ENCODE measurements at regions not wholly inside any gene's neighbourhood (a gene's known extent, or its start where the extent isn't known, plus 50 kb on each side); places are given as distances from the start of the nearest gene placed in this dataset.

- H3K27me3 ChIP-seq (ENCODE audit: insufficient read depth, low read depth, low read length): no peaks in the 10 kb centered on the region
- H4K20me1 ChIP-seq (ENCODE audit: insufficient read depth): no peaks in the 10 kb centered on the region
- H3K36me3 ChIP-seq (ENCODE audit: insufficient read depth, low read length): no peaks in the 10 kb centered on the region
- no peak overlapping the region for H2AFZ ChIP-seq (ENCODE audit: low read depth, low read length)
- no peaks in the 10 kb centered on the region for H3K9me2 ChIP-seq (ENCODE audit: insufficient read depth, low read length)
- TF ChIP-seq RAD21 (conservative IDR thresholded peaks at IDR 0.05) (no peak), SMC3 (conservative IDR thresholded peaks at IDR 0.05; ENCODE audit: poor library complexity) (no peak), EP300 (conservative IDR thresholded peaks at IDR 0.05; ENCODE audit: poor library complexity, severe bottlenecking) (no peak)
- H3F3A ChIP-seq (ENCODE audit: insufficient read depth, low read length, poor library complexity, severe bottlenecking): no peaks in the 10 kb centered on the region
- no peak overlapping the region for H3K4me3 ChIP-seq (ENCODE audit: low read length)
- H3K9ac ChIP-seq (ENCODE audit: low read length): no peak overlapping the region
- no peak overlapping the region for H3K4me2 ChIP-seq (ENCODE audit: low read length)
- no peaks in the 10 kb centered on the region for H3K79me2 ChIP-seq (replicated peaks; ENCODE audit: insufficient read depth, low read length)
- no peak overlapping the region for H3K27ac ChIP-seq (ENCODE audit: low read length)
- H3K9me3 ChIP-seq (ENCODE audit: low read length): no peaks in the 10 kb centered on the region
Measured at GRCh38 chr4:185896817-185897488, 85.0 kb upstream of the SORBS2 start.

GRCh38 chr4:185898413-185898812 lies 86.4 kb upstream of the SORBS2 start:
- no peaks in the 10 kb centered on the region for H3K9me2 ChIP-seq (ENCODE audit: insufficient read depth, low read length)
- H3K79me2 ChIP-seq (replicated peaks; ENCODE audit: insufficient read depth, low read length): no peaks in the 10 kb centered on the region
- H3K9me3 ChIP-seq (ENCODE audit: low read length): no peaks in the 10 kb centered on the region
- H3K27ac ChIP-seq (ENCODE audit: low read length): no peak overlapping the region
- no peaks in the 10 kb centered on the region for H3K27me3 ChIP-seq (ENCODE audit: insufficient read depth, low read depth, low read length)
- no peak overlapping the region for H2AFZ ChIP-seq (ENCODE audit: low read depth, low read length)
- TF ChIP-seq REST (IDR thresholded peaks at IDR 0.05; ENCODE audit: borderline replicate concordance) (no peak), POLR2AphosphoS5 (IDR thresholded peaks at IDR 0.05) (no peak), TAF1 (IDR thresholded peaks at IDR 0.05; ENCODE audit: low read depth) (no peak), EP300 (conservative IDR thresholded peaks at IDR 0.05; ENCODE audit: poor library complexity, severe bottlenecking) (no peak), MXI1 (conservative IDR thresholded peaks at IDR 0.05; ENCODE audit: poor library complexity, severe bottlenecking) (no peak), RAD21 (conservative IDR thresholded peaks at IDR 0.05) (no peak), CTCF (IDR thresholded peaks at IDR 0.05; ENCODE audit: poor library complexity, severe bottlenecking) (no peak)
- no peaks in the 10 kb centered on the region for H4K20me1 ChIP-seq (ENCODE audit: insufficient read depth)
- H3K4me2 ChIP-seq (ENCODE audit: low read length): no peak overlapping the region
- H3F3A ChIP-seq (ENCODE audit: insufficient read depth, low read length, poor library complexity, severe bottlenecking): no peaks in the 10 kb centered on the region
- H3K4me3 ChIP-seq (ENCODE audit: low read length): no peak overlapping the region
- H3K9ac ChIP-seq (ENCODE audit: low read length): no peak overlapping the region
- H3K36me3 ChIP-seq (ENCODE audit: insufficient read depth, low read length): no peaks in the 10 kb centered on the region

- Histone ChIP-seq H2AFZ (ENCODE audit: low read depth, low read length) (no peak overlapping the region), H3K36me3 (ENCODE audit: insufficient read depth, low read length) (no peaks in the 10 kb centered on the region)
Measured at GRCh38 chr4:185899833-185900232, 87.8 kb upstream of the SORBS2 start.

More at GRCh38 chr4:185899833-185900232, 87.8 kb upstream of the SORBS2 start:
- Histone ChIP-seq H3K27ac (ENCODE audit: low read length) (no peak overlapping the region), H3F3A (ENCODE audit: insufficient read depth, low read length, poor library complexity, severe bottlenecking) (no peaks in the 10 kb centered on the region), H3K4me2 (ENCODE audit: low read length) (no peak overlapping the region), H4K20me1 (ENCODE audit: insufficient read depth) (no peaks in the 10 kb centered on the region), H3K4me3 (ENCODE audit: low read length) (no peak overlapping the region), H3K9me3 (ENCODE audit: low read length) (no peaks in the 10 kb centered on the region), H3K9me2 (ENCODE audit: insufficient read depth, low read length) (no peaks in the 10 kb centered on the region), H3K27me3 (ENCODE audit: insufficient read depth, low read depth, low read length) (no peaks in the 10 kb centered on the region), H3K79me2 (replicated peaks; ENCODE audit: insufficient read depth, low read length) (no peaks in the 10 kb centered on the region), H3K9ac (ENCODE audit: low read length) (no peak overlapping the region)
- TF ChIP-seq EZH2 (IDR thresholded peaks at IDR 0.05; ENCODE audit: borderline replicate concordance, insufficient read depth, low read length, poor library complexity, severe bottlenecking) (no peak), EP300 (conservative IDR thresholded peaks at IDR 0.05; ENCODE audit: poor library complexity, severe bottlenecking) (no peak), RAD21 (conservative IDR thresholded peaks at IDR 0.05) (no peak), TAF1 (IDR thresholded peaks at IDR 0.05; ENCODE audit: low read depth) (no peak), MXI1 (conservative IDR thresholded peaks at IDR 0.05; ENCODE audit: poor library complexity, severe bottlenecking) (no peak), REST (IDR thresholded peaks at IDR 0.05; ENCODE audit: borderline replicate concordance) (no peak), CTCF (IDR thresholded peaks at IDR 0.05; ENCODE audit: poor library complexity, severe bottlenecking) (no peak), POLR2AphosphoS5 (IDR thresholded peaks at IDR 0.05) (no peak), SMC3 (conservative IDR thresholded peaks at IDR 0.05; ENCODE audit: poor library complexity) (no peak)
